WTC11 (cell line): ENCODE measurements at regions not wholly inside any gene's neighbourhood (a gene's known extent, or its start where the extent isn't known, plus 50 kb on each side); places are given as distances from the start of the nearest gene placed in this dataset.

Source experiments
- ATAC-seq: fragments of 200-7000 bp; cut with Tn5 transposase; 2 replicates; pipeline ENCODE4 v1.10.0; 2021; ENCODE audit warnings: mild to moderate bottlenecking, moderate library complexity
- CTCF ChIA-PET: fragments of 300-600 bp; sonication (Branson Sonifier 250); formaldehyde crosslinking; loops from one replicate; lab custom pipeline; 2021; ENCODE audit warnings: antibody characterized with exemption; lab: Charles Lee
- POLR2A ChIA-PET: fragments of 350-600 bp; sonication (Branson Sonifier 250); formaldehyde crosslinking; loops from one replicate; lab custom pipeline; 2021; ENCODE audit warnings: antibody characterized with exemption; lab: Charles Lee
- DNase-seq: peaks from one replicate; pipeline ENCODE4 v3.0.0; 2021; ENCODE audit warnings: low spot score
- H3K27ac Mint-ChIP-seq: 2 replicates; pipeline ENCODE4 v1.8.0; 2021; ENCODE audit warnings: mixed read lengths
- H3K27me3 Mint-ChIP-seq: 2 replicates; pipeline ENCODE4 v1.8.0; 2021; ENCODE audit warnings: low read depth, mild to moderate bottlenecking, moderate library complexity, mixed read lengths
- H3K36me3 Mint-ChIP-seq: 2 replicates; pipeline ENCODE4 v1.8.0; 2021; ENCODE audit warnings: mixed read lengths
- H3K4me1 Mint-ChIP-seq: 2 replicates; pipeline ENCODE4 v1.8.0; 2022; ENCODE audit warnings: mixed read lengths
- H3K4me3 Mint-ChIP-seq: 2 replicates; pipeline ENCODE4 v1.8.0; 2021; ENCODE audit warnings: mild to moderate bottlenecking, moderate library complexity, mixed read lengths
- H3K9me3 Mint-ChIP-seq: 2 replicates; pipeline ENCODE4 v1.8.0; 2021; ENCODE audit warnings: mixed read lengths
- CBFB ChIP-seq: sonication (generic); formaldehyde crosslinking; IDR thresholded peaks from 2 replicates; pipeline ENCODE4 v1.8.1; 2022; ENCODE audit warnings: mild to moderate bottlenecking, low read depth, missing genetic modification reagents
- E2F1 ChIP-seq: sonication (generic); formaldehyde crosslinking; IDR thresholded peaks from 2 replicates; pipeline ENCODE4 v1.8.0; 2022; ENCODE audit warnings: mild to moderate bottlenecking, missing genetic modification reagents
- ESRRA ChIP-seq: sonication (generic); formaldehyde crosslinking; IDR thresholded peaks from 2 replicates; pipeline ENCODE4 v1.8.1; 2022; ENCODE audit warnings: mild to moderate bottlenecking, missing genetic modification reagents, borderline replicate concordance
- FOXJ3 ChIP-seq: sonication (generic); formaldehyde crosslinking; IDR thresholded peaks from 2 replicates; pipeline ENCODE4 v1.9.0; 2021; ENCODE audit warnings: missing genetic modification reagents, mild to moderate bottlenecking, borderline replicate concordance
- HMGA2 ChIP-seq: fragments of 250-450 bp; sonication (Bioruptor Pico); IDR thresholded peaks from 2 replicates; pipeline ENCODE4 v1.4.0; 2021; ENCODE audit warnings: mild to moderate bottlenecking, moderate library complexity
- MAX ChIP-seq: sonication (generic); formaldehyde crosslinking; IDR thresholded peaks from 2 replicates; pipeline ENCODE4 v1.8.0; 2022; ENCODE audit warnings: mild to moderate bottlenecking, missing genetic modification reagents
- NFE2L1 ChIP-seq: sonication (generic); formaldehyde crosslinking; IDR thresholded peaks from 2 replicates; pipeline ENCODE4 v1.8.1; 2023; ENCODE audit warnings: missing genetic modification reagents
- PRDM15 ChIP-seq: sonication (generic); formaldehyde crosslinking; IDR thresholded peaks from 2 replicates; pipeline ENCODE4 v1.8.0; 2022; ENCODE audit warnings: missing genetic modification reagents
- PRRX2 ChIP-seq: fragments of 250-450 bp; sonication (Bioruptor Pico); IDR thresholded peaks from 2 replicates; pipeline ENCODE4 v1.8.0; 2021; ENCODE audit warnings: mild to moderate bottlenecking
- SP1 ChIP-seq: sonication (generic); formaldehyde crosslinking; conservative IDR thresholded peaks from 2 replicates; pipeline ENCODE4 v1.8.1; 2022; ENCODE audit warnings: missing genetic modification reagents
- TEAD1 ChIP-seq: sonication (generic); formaldehyde crosslinking; IDR thresholded peaks from 2 replicates; pipeline ENCODE4 v1.8.0; 2022; ENCODE audit warnings: mild to moderate bottlenecking, missing genetic modification reagents
- TP53 ChIP-seq: sonication (generic); formaldehyde crosslinking; IDR thresholded peaks from 2 replicates; pipeline ENCODE4 v1.8.1; 2023; ENCODE audit warnings: mild to moderate bottlenecking, missing genetic modification reagents
- ZNF121 ChIP-seq: sonication (generic); formaldehyde crosslinking; IDR thresholded peaks from 2 replicates; pipeline ENCODE4 v1.8.0; 2023; ENCODE audit warnings: missing genetic modification reagents
- ZNF219 ChIP-seq: sonication (generic); formaldehyde crosslinking; IDR thresholded peaks from 2 replicates; pipeline ENCODE4 v1.8.0; 2023; ENCODE audit warnings: missing genetic modification reagents, mild to moderate bottlenecking, borderline replicate concordance
- ZNF232 ChIP-seq: sonication (generic); formaldehyde crosslinking; IDR thresholded peaks from 2 replicates; pipeline ENCODE4 v1.8.0; 2022; ENCODE audit warnings: mild to moderate bottlenecking, missing genetic modification reagents
- ZNF317 ChIP-seq: sonication (generic); formaldehyde crosslinking; IDR thresholded peaks from 2 replicates; pipeline ENCODE4 v1.8.1; 2023; ENCODE audit warnings: low read depth, mild to moderate bottlenecking, moderate library complexity, missing genetic modification reagents, borderline replicate concordance
- ZNF396 ChIP-seq: fragments of 250-450 bp; sonication (Bioruptor Pico); IDR thresholded peaks from 2 replicates; pipeline ENCODE4 v1.8.0; 2021; ENCODE audit warnings: mild to moderate bottlenecking, moderate library complexity, borderline replicate concordance
- ZSCAN18 ChIP-seq: fragments of 250-450 bp; sonication (Bioruptor Pico); IDR thresholded peaks from 2 replicates; pipeline ENCODE4 v2.1.2; 2022; ENCODE audit warnings: mild to moderate bottlenecking, moderate library complexity
- TF ChIP-seq, protein P1 (sequence below): sonication (generic); formaldehyde crosslinking; IDR thresholded peaks from 2 replicates; pipeline ENCODE4 v1.8.1; 2023; ENCODE audit warnings: mild to moderate bottlenecking, missing genetic modification reagents, moderate library complexity
- TF ChIP-seq, protein P2 (sequence below): fragments of 250-450 bp; sonication (Bioruptor Pico); IDR thresholded peaks from 2 replicates; pipeline ENCODE4 v1.9.0; 2021; ENCODE audit warnings: moderate library complexity, mild to moderate bottlenecking, inconsistent platforms, borderline replicate concordance
- TF ChIP-seq, protein P3 (sequence below): fragments of 200-600 bp; IDR thresholded peaks from 2 replicates; pipeline ENCODE4 v1.8.0; 2022; ENCODE audit warnings: antibody characterized with exemption

- TF ChIP-seq PRDM15 (CRISPR knock-in tag): no peak
- no peak for TF ChIP-seq ZNF396 (CRISPR knock-in tag)
Measured at GRCh38 chr12:13417516-13417915, 221.0 kb downstream of the EMP1 start (continued).

DNA sequence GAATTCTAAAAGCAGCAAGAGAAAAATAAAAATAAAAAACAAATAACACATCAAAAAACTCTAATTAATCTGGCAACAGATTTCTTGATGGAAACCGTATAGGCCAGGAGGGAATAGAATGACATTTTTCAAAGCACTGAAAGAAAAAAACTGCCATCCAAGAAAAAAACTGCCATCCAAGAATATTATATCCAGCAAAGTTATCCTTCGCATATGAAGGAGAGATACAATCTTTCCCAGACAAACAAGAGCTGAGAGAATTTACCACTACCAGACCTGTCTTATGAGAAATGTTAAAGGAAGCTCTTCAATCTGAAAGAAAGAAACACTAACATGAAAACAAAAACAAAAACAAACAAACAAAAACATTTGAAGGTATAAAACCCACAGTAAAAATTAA lies 214.8 kb downstream of the EMP1 start:
- ChIA-PET POLR2A (no interaction called here), CTCF (no interaction called here)
- TF ChIP-seq MAX (CRISPR knock-in tag): no peak
- TF ChIP-seq E2F1 (CRISPR knock-in tag): no peak
- no peak for TF ChIP-seq CBFB
- no peak for TF ChIP-seq SP1 (CRISPR knock-in tag)
- TF ChIP-seq ZNF121 (CRISPR knock-in tag): no peak
- no peak for TF ChIP-seq PRDM15 (CRISPR knock-in tag)
- TF ChIP-seq ESRRA (CRISPR knock-in tag): no peak
- TF ChIP-seq, protein P1, sequence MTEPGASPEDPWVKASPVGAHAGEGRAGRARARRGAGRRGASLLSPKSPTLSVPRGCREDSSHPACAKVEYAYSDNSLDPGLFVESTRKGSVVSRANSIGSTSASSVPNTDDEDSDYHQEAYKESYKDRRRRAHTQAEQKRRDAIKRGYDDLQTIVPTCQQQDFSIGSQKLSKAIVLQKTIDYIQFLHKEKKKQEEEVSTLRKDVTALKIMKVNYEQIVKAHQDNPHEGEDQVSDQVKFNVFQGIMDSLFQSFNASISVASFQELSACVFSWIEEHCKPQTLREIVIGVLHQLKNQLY (CRISPR knock-in tag): no peak
- no peak for TF ChIP-seq FOXJ3 (CRISPR knock-in tag)
- TF ChIP-seq TP53 (CRISPR knock-in tag): no peak
- TF ChIP-seq ZNF219 (CRISPR knock-in tag): no peak
- TF ChIP-seq PRRX2 (CRISPR knock-in tag): no peak
- TF ChIP-seq, protein P2, sequence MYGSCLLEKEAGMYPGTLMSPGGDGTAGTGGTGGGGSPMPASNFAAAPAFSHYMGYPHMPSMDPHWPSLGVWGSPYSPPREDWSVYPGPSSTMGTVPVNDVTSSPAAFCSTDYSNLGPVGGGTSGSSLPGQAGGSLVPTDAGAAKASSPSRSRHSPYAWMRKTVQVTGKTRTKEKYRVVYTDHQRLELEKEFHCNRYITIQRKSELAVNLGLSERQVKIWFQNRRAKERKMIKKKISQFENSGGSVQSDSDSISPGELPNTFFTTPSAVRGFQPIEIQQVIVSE (CRISPR knock-in tag): no peak
- TF ChIP-seq, protein P3, sequence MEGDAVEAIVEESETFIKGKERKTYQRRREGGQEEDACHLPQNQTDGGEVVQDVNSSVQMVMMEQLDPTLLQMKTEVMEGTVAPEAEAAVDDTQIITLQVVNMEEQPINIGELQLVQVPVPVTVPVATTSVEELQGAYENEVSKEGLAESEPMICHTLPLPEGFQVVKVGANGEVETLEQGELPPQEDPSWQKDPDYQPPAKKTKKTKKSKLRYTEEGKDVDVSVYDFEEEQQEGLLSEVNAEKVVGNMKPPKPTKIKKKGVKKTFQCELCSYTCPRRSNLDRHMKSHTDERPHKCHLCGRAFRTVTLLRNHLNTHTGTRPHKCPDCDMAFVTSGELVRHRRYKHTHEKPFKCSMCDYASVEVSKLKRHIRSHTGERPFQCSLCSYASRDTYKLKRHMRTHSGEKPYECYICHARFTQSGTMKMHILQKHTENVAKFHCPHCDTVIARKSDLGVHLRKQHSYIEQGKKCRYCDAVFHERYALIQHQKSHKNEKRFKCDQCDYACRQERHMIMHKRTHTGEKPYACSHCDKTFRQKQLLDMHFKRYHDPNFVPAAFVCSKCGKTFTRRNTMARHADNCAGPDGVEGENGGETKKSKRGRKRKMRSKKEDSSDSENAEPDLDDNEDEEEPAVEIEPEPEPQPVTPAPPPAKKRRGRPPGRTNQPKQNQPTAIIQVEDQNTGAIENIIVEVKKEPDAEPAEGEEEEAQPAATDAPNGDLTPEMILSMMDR: no peak
- no peak for TF ChIP-seq ZNF232 (CRISPR knock-in tag)
- no peak for TF ChIP-seq TEAD1 (CRISPR knock-in tag)
- no peak for TF ChIP-seq ZSCAN18 (CRISPR knock-in tag)
- TF ChIP-seq NFE2L1 (CRISPR knock-in tag): no peak
- TF ChIP-seq ZNF317 (CRISPR knock-in tag): no peak
- TF ChIP-seq HMGA2: no peak
- no peaks in the 10 kb centered on the region for H3K27me3 Mint-ChIP-seq
- no peaks in the 10 kb centered on the region for H3K4me1 Mint-ChIP-seq
- ATAC-seq: no peak
- H3K4me3 Mint-ChIP-seq: no peak overlapping the region
- H3K27ac Mint-ChIP-seq: no peak overlapping the region
- peaks cover 22% of the 10 kb centered on the region for H3K9me3 Mint-ChIP-seq
- DNase-seq: no peak
- peaks cover 7% of the 10 kb centered on the region for H3K36me3 Mint-ChIP-seq
